GM18867 (cell line): ENCODE measurements at regions not wholly inside any gene's neighbourhood (a gene's known extent, or its start where the extent isn't known, plus 50 kb on each side); places are given as distances from the start of the nearest gene placed in this dataset.

Experiments
- ATAC-seq: cut with Tn5 transposase; IDR thresholded peaks from one replicate; pipeline ENCODE4 v1.9.1; 2021; ENCODE audit warnings: mild to moderate bottlenecking, moderate library complexity; ENCODE audit not compliant: unreplicated experiment

DNA sequence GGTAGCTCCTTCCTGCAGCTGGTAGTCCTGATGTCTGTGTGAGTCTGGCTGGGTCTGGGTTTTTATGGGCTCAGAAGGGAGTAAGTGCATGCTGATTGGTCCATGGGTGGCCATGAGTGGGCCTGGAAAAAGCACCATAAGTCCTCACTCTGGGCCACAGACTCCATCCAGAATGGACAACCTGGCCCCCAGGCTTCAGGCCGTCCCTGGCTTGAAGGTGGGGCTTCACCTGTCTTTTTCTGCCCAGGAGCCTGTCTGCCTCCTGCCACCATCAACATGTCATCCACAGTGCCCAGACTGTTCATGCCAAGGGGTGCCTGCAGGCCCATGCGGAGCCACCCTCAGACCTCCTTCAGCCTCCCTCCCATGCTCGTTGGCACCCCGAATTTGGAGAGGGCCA lies 620.0 kb downstream of the RAPGEF2 start:
- ATAC-seq = no peak

DNA sequence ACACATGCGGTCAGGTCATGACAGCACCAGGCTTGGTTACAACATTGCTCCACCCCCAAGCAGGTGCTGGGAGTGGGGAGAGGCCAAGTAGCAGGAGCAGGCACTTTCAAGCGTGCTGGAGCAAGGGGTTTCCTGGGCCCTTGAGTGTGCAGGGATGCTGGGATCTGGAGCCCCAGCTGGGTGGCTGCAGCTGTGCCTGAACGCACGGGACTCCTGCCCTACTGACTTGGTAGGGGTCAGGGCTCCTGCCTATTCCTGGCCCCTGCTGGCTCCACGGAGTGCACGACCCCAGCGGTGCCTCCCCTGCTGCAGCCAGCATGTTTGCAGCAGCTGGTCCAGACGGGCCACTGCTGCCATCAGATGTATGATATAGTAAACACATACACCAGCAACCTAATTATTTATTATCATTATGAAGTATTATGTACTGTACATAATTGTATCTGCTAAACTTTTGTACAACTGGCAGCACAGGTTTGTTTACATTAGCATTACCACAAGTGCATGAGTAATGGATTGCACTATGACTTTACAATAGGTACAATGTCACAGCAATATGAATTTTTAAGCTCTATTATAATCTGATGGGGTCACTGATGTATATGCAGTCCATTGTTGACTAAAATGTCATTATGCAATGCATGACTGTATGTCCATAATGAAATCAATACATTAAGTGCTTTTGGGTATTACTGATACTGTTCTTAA lies 620.6 kb downstream of the RAPGEF2 start:
- ATAC-seq = no peak

DNA sequence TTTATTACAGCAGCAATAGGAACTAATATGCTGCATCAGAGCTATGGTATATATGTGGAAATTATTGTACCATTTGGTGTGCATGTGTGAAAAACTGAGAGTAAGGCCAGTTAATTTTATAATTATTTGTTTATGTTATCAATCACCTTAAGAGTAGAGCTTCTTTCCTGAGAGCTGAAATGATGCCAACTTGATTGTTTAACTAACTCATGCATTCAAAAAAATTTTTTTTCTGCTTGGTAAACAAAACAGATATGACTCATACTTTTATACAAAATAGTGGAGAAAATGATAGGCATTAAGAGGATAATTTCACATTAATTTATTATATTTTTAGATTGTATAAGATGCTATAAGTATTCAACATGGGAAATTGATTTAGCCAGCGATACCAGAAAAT lies 622.7 kb downstream of the RAPGEF2 start:
- no peak for ATAC-seq

DNA sequence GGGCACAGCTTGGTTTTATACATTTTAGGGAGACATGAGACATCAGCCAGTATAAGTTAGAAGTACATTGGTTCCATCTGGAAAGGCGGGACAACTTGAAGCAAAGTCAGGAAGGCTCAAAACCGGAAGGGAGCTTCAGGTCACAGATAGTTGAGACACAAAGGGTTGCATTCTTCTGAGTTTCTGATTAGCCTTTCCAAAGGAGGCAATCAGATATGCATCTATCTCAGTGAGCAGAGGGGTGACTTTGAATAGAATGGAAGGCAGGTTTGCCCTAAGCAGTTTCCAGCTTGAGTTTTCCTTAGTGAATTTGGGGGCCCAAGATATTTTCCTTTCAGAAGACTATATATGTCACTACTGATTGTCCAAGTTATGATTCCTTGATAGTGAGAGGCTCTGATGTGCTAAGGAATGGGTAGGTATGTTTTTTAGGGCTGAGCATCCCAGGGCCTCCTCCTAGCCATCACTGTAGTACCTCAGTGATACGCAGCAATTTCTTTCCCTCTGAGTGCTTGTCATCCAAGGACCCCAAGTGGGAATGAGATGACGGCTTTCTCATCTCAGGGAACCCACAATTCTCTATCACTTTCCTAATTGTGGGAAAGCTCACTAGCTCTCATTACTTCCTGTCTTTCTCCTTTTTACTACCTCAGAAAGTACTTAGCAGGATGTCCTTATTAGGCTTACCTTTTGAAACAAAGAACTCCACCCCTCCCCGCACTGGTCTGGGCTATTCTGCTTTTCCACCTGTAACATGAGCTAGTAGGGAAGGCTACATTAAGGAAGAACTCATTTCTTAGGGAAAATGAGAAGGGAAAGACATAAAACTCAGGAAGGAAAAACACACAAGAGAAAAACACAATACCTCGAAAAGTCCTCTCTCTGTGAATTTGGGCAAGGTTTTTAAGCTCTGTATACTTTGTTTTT lies 632.7 kb downstream of the RAPGEF2 start:
- ATAC-seq = no peak

DNA sequence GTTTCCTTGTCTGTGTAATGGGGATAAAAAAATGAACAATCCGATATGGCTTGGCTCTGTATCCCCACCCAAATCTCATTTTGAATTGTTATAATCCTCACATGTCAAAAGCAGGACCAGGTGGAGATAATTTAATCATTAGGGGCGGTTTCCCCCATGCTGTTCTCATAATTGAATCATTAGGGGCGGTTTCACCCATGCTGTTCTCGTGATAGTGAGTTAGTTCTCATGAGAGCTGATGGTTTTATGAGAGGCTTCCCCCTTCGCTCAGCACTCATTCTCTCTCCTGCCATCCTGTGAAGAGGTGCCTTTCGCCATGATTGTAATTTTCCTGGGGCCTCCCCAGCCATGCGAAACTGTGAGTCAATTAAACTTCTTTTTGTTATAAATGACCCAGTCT lies 633.5 kb downstream of the RAPGEF2 start:
- no peak for ATAC-seq

DNA sequence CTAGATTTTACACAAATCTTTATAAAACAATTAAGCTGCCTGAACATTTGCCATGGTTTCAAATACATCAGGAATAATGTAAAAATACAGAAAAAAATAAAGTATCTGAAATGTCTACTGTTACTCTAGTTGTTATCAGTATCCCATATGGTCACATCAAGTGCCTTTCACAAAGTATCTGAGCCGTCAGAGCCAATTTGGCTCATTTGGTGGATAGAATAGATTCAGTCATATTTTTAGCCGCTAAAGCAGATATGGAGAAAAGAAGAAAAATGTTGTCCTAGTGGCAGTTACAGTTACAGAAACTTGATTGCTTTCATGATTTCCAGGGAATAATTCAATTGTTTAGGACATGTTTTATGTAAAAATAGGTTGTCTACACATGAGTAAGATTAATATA lies 641.1 kb downstream of the RAPGEF2 start:
- ATAC-seq = no peak

DNA sequence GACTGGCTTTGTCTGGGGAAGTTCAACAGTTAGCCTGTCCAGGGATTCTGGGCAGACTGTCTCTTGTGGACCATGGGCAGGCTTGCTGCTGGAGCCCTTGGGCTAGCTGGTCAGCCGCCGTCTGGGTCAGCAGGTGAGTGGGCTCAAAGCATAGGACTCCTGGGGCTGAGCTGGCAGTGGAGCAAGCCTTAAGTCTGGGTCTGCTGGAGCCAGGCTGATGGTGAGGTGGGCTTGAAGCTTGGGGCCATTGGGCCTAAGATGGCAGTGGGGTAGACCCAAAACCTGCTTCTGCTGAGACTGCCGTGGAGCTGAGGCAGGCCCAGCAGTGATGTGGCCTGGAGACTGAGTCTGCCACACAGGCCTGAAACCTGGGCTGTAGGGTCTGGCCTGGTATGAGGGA lies 645.1 kb downstream of the RAPGEF2 start:
- no peak for ATAC-seq

DNA sequence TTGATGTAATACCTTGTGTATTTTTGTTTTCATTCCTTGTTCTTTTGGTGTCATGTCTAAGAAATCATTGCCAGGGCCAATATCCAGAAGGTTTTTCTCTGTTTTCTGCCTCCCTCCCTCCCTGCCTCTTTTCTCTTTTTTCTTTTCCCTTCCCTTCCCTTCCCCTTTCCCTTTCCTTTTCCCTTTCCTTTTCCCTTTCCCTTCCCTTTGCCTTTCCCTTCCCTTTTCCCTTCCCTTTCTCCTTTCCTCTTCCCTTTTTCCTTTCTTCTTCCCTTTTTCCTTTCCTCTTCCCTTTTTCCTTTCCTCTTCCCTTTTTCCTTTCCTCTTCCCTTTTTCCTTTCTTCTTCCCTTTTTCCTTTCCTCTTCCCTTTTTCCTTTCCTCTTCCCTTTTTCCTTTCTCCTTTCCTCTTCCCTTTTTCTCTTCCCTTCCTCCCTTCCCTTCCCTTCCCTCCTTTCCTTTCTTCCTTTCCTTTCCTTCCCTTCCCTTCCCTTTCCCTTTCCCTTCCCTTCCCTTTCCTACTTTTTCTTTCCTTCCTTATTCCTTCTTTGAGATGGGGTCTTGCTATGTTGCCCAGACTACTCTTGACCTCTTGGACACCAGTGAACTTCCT lies 646.1 kb downstream of the RAPGEF2 start:
- no peak for ATAC-seq

DNA sequence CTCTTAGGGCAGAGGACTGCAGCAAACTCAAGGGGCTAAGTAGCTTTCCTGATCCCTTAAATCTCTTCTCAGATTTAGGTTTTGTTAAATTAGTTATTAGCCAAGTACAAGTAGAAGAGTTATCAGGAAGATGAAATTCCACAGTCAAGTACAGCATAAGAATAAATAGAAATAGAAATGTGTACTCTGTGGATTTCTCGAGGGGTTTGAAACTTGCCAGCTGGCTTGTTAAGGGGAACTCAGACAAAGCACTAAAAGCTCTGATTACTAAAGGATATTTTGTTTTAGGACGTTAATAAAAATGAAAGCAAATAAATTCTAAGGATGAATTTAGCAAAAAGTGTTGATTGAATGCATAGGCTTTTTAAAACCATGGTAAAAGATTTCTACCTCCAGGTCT lies 654.6 kb downstream of the RAPGEF2 start:
- ATAC-seq = no peak

DNA sequence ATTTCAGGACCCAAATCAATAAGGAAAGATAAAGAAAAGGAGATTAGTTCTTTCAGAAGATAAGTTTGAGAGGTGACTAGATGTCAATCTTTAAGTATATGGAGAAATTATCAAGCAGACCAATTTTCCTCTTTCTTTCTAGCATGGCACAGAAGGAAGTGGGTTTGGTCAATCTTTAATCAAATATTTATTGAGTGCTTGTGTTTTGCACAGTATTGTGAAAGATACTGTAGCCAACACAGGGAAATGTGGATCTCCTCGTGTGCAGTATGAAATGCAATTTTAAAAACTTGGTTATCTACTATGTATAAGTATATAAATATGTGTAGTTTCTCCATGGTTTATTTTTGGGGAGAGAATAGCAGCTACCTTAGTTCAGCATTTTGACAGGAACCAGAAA lies 655.2 kb downstream of the RAPGEF2 start:
- no peak for ATAC-seq

DNA sequence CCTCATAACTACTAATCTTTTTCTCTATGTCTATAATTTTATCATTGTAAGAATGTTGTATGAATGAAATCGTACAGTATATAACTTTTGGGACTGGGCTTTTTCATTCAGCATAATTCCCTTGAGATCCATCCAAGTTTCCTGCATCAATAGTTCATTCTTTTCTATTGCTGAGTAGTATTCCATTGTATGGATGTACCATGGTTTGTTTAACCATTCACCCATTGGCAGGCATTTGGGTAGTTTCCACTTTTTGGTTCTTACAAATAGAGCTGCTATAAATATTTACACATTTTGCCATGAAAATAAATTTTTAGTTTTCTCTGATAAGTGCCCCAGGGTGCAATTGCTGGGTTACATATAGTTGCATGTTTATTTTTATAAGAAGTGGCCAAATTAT lies 659.8 kb downstream of the RAPGEF2 start:
- no peak for ATAC-seq

DNA sequence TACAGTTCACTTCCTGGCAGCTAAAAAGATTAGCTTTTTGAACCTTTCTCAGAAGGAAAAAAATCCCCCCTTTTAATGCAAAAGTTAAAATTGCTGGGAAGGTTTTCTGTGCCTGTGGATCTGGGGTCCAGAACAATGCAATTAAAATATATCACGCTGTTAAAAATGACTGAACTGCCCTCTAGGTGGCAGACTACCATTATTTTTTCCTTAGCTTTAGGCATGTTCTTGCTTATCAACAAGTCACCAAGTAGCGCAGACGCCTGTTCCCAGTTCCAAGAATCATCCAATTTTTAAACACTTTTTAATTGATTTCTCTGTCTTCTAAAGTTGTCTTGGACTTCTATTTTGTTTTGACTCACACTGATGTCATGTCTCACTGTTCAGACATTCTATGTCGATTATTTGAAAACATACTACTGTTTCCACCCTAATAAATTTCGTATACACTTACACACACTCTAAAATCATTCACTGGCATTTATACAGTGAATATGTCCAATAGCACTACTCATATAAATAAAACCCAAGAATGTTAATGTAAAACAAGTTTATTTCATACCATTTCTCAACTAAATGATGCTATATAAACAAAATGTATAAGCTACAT lies 661.6 kb downstream of the RAPGEF2 start:
- ATAC-seq = peak; percentile 83

DNA sequence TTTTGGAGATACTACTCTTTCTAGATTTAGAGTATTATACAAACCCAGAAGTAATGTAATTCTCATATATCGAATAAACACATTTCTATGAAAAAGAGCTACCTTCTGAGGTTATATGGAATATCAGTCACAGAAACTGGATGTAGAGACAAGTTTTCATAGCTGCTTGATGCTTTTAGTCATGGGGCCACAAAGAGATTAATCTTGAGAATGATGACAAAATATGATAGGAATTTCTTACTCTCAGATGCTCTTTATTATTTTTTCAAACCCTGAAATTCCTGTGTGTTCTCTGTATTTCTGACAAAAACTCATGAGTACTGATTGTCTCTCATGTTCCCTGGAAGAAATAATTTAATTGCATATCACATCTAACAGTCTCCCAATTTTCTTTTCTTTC lies 662.5 kb downstream of the RAPGEF2 start:
- ATAC-seq = no peak

DNA sequence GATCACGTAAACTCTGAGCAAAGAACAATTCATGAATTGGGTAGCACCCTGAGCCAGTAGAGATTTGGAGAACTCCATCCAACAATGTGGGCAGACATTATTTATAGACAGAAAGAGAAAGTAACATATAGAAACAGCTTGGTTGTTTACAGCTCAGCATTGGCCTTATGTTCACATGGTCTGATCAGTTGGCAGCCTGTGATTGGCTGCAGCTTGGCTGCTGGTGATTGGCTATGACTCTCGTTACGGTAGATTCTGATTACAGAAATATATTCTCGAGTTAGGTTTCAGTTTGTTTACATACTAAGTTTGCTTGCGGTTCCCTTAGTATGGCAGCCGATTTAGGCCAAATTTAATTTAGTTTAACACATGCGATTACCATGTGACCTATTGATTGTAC lies 663.4 kb downstream of the RAPGEF2 start:
- ATAC-seq = no peak

DNA sequence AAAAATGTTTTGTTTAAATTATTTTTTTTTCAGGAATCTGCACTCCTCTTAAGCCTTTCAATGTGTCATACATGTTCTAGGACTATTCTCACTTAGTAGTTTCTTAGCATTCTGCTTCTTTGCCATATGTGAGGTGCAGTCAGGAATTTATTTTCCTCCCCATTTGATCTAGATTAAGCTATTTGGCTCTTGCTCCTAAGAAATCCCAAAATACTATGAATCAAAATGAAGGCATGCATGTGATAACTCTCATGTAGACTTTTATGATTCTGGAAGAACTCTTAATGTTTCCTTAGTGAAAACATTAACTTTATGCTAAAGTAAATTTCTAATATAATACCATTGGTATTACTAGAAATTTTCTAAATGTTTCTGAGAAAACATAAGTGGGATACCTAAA lies 664.5 kb downstream of the RAPGEF2 start:
- ATAC-seq = no peak

DNA sequence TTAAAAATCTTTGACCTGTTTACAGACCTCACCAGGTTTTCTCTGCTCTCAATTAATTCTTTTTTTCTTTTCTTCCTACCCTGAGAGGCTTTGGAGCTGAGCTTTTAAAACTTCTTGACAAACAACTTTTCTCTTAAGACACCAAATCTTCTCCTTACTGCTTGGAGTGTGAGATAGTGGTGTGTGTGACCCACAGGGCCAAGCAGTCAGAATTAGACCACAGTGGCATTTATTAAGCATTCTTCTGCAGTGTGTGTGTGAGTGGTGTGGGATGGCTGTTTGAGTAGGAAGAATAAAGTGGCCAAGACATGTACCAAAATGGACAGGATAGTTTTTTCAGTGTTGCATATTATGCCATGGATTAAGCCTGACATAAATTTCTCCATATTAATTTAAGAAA lies 665.1 kb downstream of the RAPGEF2 start:
- no peak for ATAC-seq

DNA sequence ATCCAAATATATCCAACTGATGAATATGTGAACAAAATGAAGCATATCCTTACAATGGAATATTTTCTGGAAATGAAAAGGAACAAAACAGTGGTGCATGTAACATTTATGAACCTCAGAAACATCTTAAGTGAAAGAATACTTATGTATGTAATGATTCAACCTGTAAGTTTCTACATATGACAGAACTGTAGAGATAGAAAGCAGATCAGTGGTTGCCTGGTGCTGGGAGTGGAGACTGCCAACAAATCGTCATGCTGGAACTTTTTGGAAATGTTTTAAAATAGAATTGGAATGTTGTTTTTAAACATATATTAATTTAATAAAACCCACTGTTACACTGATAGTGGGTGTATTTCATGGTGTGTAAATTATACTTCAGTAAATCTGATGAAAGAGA lies 667.5 kb downstream of the RAPGEF2 start:
- ATAC-seq = no peak

DNA sequence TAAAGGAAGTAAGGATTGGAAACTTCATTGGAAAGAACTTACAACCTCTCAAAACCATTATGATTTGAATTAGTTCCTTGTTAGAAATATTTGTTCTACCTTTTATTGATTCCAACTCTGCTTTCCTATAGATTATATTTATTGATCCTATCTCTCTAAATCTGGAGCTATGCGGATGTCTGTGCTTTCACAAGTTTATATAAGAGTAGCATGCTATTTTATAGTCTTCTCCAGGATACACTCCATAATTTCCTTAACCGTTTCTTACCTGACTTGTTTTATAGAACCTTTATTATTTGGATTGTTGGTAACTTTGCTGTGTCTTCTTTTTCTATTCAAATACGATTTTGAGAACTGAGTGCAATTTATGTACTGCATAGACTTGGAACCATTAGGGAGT lies 668.1 kb downstream of the RAPGEF2 start:
- ATAC-seq = no peak

DNA sequence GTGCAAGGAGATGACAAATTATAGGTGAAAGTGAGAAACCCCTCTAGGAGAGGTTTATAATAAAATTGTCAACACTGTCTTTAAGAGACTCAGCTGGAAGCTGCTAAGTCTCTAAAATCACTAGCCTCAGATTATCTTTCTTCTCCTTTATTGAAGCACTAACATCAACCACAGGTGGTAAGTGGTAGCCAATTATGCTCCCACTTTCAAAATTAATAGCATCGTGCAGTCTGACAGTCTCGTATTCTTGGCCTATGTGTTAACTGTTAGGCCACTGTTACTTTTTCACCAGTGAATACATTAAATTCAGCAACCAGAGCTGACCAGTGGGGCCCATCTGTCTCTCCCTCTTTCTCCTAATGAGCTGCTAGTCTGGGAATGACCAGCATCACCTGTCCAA lies 674.1 kb downstream of the RAPGEF2 start:
- ATAC-seq = no peak

DNA sequence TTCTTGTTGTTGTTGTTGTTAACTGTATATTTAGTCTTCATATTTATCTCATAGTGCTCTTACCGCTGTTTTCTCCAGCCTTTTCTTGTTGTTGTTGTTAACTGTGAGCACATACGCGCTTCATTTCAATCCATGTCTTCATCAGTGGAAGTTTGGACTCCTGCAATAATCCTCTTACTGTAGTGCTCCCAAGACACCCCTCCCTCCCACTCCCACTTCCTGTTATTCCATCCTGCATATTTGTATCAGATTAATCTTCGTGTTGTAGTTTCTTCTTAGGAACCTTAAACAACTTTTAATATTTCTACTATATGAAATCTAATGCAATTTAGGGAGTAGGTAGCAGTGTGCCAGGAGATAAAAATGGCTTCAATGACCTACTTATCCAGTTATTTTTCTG lies 674.8 kb downstream of the RAPGEF2 start:
- no peak for ATAC-seq

DNA sequence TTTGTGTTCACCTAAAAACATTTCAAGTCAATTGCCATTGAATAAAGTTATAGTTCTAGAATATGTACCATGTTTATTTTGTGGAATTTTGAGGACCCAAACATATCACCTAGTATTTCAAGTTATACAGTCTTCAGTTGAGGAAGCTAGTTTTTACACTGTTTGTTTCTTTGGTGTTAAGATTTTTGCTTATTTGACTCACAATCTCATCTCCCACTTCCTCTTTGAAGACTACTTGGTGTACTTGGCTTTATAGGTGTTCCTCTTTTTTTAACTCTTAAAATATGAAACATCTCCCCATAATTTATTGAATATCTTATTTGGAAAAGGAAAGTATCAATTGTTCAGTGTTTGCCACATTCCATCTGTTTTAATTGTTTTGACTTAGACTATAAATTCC lies 675.4 kb downstream of the RAPGEF2 start:
- ATAC-seq = peak; percentile 77

DNA sequence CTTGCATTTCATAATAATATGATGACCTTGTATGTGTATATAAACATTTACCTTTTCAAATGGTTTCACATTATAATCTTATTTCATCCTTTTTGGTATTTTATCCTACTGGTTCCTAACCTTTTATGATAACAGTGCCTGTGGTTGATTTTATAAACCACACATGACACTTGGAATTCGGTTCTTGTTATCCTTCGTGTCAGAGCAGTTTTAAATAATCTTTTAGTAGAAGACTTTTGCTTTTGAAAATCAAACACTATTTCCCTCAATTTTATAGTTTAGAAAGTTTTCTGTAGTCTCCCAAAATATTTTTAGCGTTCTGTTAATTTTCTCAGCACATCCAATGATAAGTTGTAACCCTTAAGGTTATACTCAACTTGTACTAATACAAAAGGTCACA lies 676.8 kb downstream of the RAPGEF2 start:
- no peak for ATAC-seq
